Prostate gland (tissue), 2 donors: ENCODE measurements at regions not wholly inside any gene's neighbourhood (a gene's known extent, or its start where the extent isn't known, plus 50 kb on each side); places are given as distances from the start of the nearest gene placed in this dataset.

Experiments
- POLR2A ChIP-seq: fragments of 450-650 bp; IDR thresholded peaks from one replicate; pipeline ENCODE4 v1.6.1; 2016; ENCODE audit warnings: antibody characterized with exemption, mild to moderate bottlenecking
- POLR2AphosphoS5 ChIP-seq: sonication (generic); formaldehyde crosslinking; IDR thresholded peaks from one replicate; pipeline ENCODE4 v1.6.1; 2017; ENCODE audit warnings: antibody characterized with exemption
- TF ChIP-seq, protein P1 (sequence below), 4 experiments: fragments of 200-600 bp in 2 of 4; fragments of 450-650 bp in 2 of 4; sonication (generic) in 2 of 4; IDR thresholded peaks; 1 replicate in 3 of 4; 2 replicates in 1 of 4; pipeline ENCODE4 v1.5.1; 2016 to 2019; ENCODE audit warnings: antibody characterized with exemption in 4 of 4, mild to moderate bottlenecking in 2 of 4, moderate library complexity in 2 of 4

DNA sequence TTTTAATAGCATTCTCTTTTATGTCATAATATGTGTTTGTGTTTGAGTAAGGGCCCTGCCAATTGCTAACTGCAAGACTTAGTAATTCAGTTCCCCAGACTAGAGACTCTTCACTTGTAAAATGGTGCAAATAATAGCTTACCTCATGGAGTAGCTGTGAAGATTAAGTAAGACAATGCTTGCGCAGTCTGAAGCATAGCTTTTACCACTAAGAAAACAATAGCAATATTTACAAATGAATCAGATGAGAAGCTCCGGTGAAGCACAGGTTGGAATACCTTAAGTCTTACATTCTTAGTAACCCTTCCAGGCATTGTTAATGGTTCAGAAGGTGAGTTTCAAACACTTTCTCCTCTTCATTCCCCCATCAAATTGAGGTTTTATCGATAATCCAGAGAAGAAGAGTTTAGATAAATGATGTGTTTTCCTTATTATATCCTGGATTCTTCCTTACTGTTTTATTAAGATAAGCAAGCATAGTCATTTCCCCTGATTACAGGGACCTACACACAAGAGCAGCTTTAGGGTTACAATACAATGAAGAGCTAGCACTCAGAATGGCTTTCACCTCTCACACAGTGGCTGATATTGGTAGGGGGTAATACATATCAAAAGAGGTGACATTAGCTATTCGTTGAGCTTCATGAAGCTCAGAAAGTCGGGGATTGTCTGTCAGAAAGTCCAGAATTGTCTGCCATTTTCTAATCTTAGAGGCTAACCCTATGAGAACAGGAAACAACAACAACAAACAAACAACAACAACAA lies 96.4 kb upstream of the EDIL3 start:
- TF ChIP-seq, protein P1, sequence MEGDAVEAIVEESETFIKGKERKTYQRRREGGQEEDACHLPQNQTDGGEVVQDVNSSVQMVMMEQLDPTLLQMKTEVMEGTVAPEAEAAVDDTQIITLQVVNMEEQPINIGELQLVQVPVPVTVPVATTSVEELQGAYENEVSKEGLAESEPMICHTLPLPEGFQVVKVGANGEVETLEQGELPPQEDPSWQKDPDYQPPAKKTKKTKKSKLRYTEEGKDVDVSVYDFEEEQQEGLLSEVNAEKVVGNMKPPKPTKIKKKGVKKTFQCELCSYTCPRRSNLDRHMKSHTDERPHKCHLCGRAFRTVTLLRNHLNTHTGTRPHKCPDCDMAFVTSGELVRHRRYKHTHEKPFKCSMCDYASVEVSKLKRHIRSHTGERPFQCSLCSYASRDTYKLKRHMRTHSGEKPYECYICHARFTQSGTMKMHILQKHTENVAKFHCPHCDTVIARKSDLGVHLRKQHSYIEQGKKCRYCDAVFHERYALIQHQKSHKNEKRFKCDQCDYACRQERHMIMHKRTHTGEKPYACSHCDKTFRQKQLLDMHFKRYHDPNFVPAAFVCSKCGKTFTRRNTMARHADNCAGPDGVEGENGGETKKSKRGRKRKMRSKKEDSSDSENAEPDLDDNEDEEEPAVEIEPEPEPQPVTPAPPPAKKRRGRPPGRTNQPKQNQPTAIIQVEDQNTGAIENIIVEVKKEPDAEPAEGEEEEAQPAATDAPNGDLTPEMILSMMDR (IDR thresholded peaks at IDR 0.05): no peak
- no peak for TF ChIP-seq POLR2AphosphoS5
- no peak for TF ChIP-seq POLR2A
